ENCODE measurements at regions not wholly inside any gene's neighbourhood (a gene's known extent, or its start where the extent isn't known, plus 50 kb on each side); places are given as distances from the start of the nearest gene placed in this dataset.

- no peak for DNase-seq
- Histone ChIP-seq H3K36me3 (no peaks in the 10 kb centered on the region), H3K27me3 (no peaks in the 10 kb centered on the region), H3K27ac (no peak overlapping the region), H3K9me3 (no peaks in the 10 kb centered on the region), H3K4me1 (no peaks in the 10 kb centered on the region), H3K4me3 (no peak overlapping the region)
- TF ChIP-seq, protein P1, sequence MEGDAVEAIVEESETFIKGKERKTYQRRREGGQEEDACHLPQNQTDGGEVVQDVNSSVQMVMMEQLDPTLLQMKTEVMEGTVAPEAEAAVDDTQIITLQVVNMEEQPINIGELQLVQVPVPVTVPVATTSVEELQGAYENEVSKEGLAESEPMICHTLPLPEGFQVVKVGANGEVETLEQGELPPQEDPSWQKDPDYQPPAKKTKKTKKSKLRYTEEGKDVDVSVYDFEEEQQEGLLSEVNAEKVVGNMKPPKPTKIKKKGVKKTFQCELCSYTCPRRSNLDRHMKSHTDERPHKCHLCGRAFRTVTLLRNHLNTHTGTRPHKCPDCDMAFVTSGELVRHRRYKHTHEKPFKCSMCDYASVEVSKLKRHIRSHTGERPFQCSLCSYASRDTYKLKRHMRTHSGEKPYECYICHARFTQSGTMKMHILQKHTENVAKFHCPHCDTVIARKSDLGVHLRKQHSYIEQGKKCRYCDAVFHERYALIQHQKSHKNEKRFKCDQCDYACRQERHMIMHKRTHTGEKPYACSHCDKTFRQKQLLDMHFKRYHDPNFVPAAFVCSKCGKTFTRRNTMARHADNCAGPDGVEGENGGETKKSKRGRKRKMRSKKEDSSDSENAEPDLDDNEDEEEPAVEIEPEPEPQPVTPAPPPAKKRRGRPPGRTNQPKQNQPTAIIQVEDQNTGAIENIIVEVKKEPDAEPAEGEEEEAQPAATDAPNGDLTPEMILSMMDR (IDR thresholded peaks at IDR 0.05): no peak
- TF ChIP-seq POLR2A (IDR thresholded peaks at IDR 0.05): no peak
These were observed 1478.6 kb upstream of the ACVR2A start for GRCh38 chr2:146366276-146366675.

DNA sequence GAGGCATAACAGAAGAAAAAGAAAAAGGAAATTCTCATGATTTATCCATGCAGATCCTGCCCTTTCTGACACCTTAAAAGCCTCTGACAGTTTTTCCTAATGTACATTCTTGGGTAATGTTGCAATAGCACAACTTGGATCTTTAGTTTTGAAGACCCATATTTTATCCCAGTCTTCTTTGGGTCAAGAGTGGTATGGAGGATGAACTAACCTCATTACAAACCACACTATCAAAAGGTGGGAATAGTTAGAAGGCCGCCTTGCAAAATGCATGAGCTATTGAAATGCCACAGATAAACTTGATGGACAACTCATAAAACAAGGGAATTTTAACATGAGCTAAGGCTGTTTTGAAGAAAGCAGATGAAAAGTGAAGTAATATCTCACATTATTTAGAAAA lies 1479.8 kb upstream of the ACVR2A start:
- no peak for TF ChIP-seq POLR2A (IDR thresholded peaks at IDR 0.05)
- TF ChIP-seq, protein P1 (IDR thresholded peaks at IDR 0.05): no peak
- H3K4me3 ChIP-seq: no peak overlapping the region
- DNase-seq: no peak

DNA sequence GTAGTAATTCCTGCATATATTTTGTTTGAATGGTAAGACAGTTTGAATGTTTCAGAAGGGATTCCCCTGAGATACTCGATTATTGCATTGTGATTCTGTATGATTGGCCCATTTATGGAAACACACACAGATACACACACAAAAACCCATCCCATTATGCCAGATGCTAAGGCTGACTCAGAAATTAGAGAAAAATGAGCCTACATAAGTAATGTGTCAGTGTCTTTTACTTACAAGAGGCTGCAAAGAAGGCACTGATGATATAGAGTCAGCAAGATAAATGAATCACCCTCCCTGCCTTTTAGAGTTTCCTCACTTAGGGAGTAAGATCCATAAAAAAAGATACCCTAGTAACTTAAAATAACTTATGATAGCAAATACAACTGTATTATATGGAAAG lies 1481.1 kb upstream of the ACVR2A start:
- TF ChIP-seq, protein P1 (IDR thresholded peaks at IDR 0.05): no peak
- TF ChIP-seq POLR2A (IDR thresholded peaks at IDR 0.05): no peak
- Histone ChIP-seq H3K9me3 (no peaks in the 10 kb centered on the region), H3K27ac (no peak overlapping the region), H3K36me3 (no peaks in the 10 kb centered on the region), H3K27me3 (no peaks in the 10 kb centered on the region), H3K4me3 (no peak overlapping the region), H3K4me1 (no peaks in the 10 kb centered on the region)
- DNase-seq: no peak

More for the DNA sequence above, 1479.8 kb upstream of the ACVR2A start:
- Histone ChIP-seq H3K36me3 (no peaks in the 10 kb centered on the region), H3K27ac (no peak overlapping the region), H3K27me3 (no peaks in the 10 kb centered on the region), H3K9me3 (no peaks in the 10 kb centered on the region), H3K4me1 (no peaks in the 10 kb centered on the region)

DNA sequence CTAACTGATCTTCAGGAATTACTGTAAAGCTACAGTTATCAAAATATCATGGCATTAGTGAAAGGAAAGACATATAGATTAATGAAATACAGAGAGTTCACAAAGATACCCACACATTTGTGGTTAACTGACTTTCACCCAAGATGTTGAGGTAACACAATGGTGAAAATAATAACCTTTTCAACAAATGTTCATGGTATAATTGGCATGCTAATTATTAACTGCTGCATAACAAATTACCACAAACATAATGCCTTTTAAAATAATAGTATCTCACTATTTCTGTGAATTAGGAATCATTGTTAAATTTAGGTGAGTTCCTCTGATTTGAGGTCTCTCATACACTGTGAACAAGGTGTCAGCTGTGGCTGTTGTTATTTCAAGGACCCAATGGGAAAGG lies 1493.1 kb upstream of the ACVR2A start:
- Histone ChIP-seq H3K27me3 (no peaks in the 10 kb centered on the region), H3K4me3 (no peak overlapping the region), H3K36me3 (no peaks in the 10 kb centered on the region), H3K27ac (no peak overlapping the region), H3K4me1 (no peaks in the 10 kb centered on the region), H3K9me3 (no peaks in the 10 kb centered on the region)
- TF ChIP-seq, protein P1 (IDR thresholded peaks at IDR 0.05): no peak
- no peak for TF ChIP-seq POLR2A (IDR thresholded peaks at IDR 0.05)
- no peak for DNase-seq

- Histone ChIP-seq H3K4me1 (no peaks in the 10 kb centered on the region), H3K27ac (no peak overlapping the region), H3K27me3 (no peaks in the 10 kb centered on the region), H3K9me3 (no peaks in the 10 kb centered on the region), H3K4me3 (no peak overlapping the region), H3K36me3 (no peaks in the 10 kb centered on the region)
- DNase-seq: no peak
- TF ChIP-seq, protein P1 (IDR thresholded peaks at IDR 0.05): no peak
- TF ChIP-seq POLR2A (IDR thresholded peaks at IDR 0.05): no peak
These were observed 1495.5 kb upstream of the ACVR2A start for GRCh38 chr2:146349334-146349733.

DNA sequence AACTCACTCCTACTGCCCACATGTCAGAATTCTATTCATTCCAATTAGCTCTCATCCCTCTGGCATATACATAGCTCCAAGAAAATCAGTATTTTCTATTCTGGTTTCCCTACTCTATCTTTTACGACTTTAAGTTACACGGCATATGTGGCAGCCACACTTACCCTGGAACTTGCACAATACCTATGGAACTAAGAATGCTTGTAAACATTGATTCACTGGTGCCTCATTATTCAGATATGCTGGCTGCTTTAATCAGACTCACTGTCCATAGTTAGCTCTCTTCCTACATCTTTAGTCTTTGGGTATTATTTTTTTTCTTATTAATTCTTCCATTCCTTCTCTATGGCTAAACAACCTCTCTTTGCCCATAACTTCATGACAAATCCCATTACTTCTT lies 1519.9 kb upstream of the ACVR2A start:
- TF ChIP-seq, protein P1 (IDR thresholded peaks at IDR 0.05): no peak
- no peak for TF ChIP-seq POLR2A (IDR thresholded peaks at IDR 0.05)
- Histone ChIP-seq H3K9me3 (no peaks in the 10 kb centered on the region), H3K4me3 (no peak overlapping the region), H3K27me3 (no peaks in the 10 kb centered on the region), H3K36me3 (no peaks in the 10 kb centered on the region), H3K4me1 (no peaks in the 10 kb centered on the region), H3K27ac (no peak overlapping the region)
- DNase-seq: no peak

Measured in Peyer's patch (tissue), 4 donors.